ENCODE measurements at regions not wholly inside any gene's neighbourhood (a gene's known extent, or its start where the extent isn't known, plus 50 kb on each side); places are given as distances from the start of the nearest gene placed in this dataset.

GRCh38 chrX:22585831-22586230 lies 313.1 kb downstream of the CBLL2 start:
- Histone ChIP-seq H3K9me3 (ENCODE audit: low read length) (no peaks in the 10 kb centered on the region), H3K79me2 (replicated peaks; ENCODE audit: insufficient read depth, low read length) (no peaks in the 10 kb centered on the region), H4K20me1 (ENCODE audit: insufficient read depth) (no peaks in the 10 kb centered on the region), H3K4me2 (ENCODE audit: low read length) (no peak overlapping the region), H3K9ac (ENCODE audit: low read length) (no peak overlapping the region), H3K9me2 (ENCODE audit: insufficient read depth, low read length) (no peaks in the 10 kb centered on the region), H3K36me3 (ENCODE audit: insufficient read depth, low read length) (no peaks in the 10 kb centered on the region), H2AFZ (ENCODE audit: low read depth, low read length) (no peak overlapping the region), H3F3A (ENCODE audit: insufficient read depth, low read length, poor library complexity, severe bottlenecking) (no peaks in the 10 kb centered on the region), H3K27ac (ENCODE audit: low read length) (no peak overlapping the region), H3K4me3 (ENCODE audit: low read length) (no peak overlapping the region), H3K27me3 (ENCODE audit: insufficient read depth, low read depth, low read length) (no peaks in the 10 kb centered on the region)
- no peak for TF ChIP-seq EZH2 (IDR thresholded peaks at IDR 0.05; ENCODE audit: borderline replicate concordance, insufficient read depth, low read length, poor library complexity, severe bottlenecking)
- no peak for TF ChIP-seq EP300 (conservative IDR thresholded peaks at IDR 0.05; ENCODE audit: poor library complexity, severe bottlenecking)
- TF ChIP-seq POLR2AphosphoS5 (IDR thresholded peaks at IDR 0.05), result no peak
- TF ChIP-seq MXI1 (conservative IDR thresholded peaks at IDR 0.05; ENCODE audit: poor library complexity, severe bottlenecking), result no peak
- TF ChIP-seq RAD21 (conservative IDR thresholded peaks at IDR 0.05), result no peak
- TF ChIP-seq CTCF (IDR thresholded peaks at IDR 0.05; ENCODE audit: poor library complexity, severe bottlenecking), result no peak
- no peak for TF ChIP-seq REST (IDR thresholded peaks at IDR 0.05; ENCODE audit: borderline replicate concordance)

- Histone ChIP-seq H2AFZ (ENCODE audit: low read depth, low read length) (no peak overlapping the region), H3K4me2 (ENCODE audit: low read length) (no peak overlapping the region), H3K4me3 (ENCODE audit: low read length) (no peak overlapping the region), H3K36me3 (ENCODE audit: insufficient read depth, low read length) (no peaks in the 10 kb centered on the region), H3K79me2 (replicated peaks; ENCODE audit: insufficient read depth, low read length) (no peaks in the 10 kb centered on the region), H3K9me2 (ENCODE audit: insufficient read depth, low read length) (no peaks in the 10 kb centered on the region), H3K27me3 (ENCODE audit: insufficient read depth, low read depth, low read length) (no peaks in the 10 kb centered on the region), H3K9ac (ENCODE audit: low read length) (no peak overlapping the region), H4K20me1 (ENCODE audit: insufficient read depth) (no peaks in the 10 kb centered on the region), H3K9me3 (ENCODE audit: low read length) (no peaks in the 10 kb centered on the region), H3K27ac (ENCODE audit: low read length) (no peak overlapping the region), H3F3A (ENCODE audit: insufficient read depth, low read length, poor library complexity, severe bottlenecking) (no peaks in the 10 kb centered on the region)
- TF ChIP-seq CTCF (IDR thresholded peaks at IDR 0.05; ENCODE audit: poor library complexity, severe bottlenecking), result no peak
Measured at GRCh38 chrX:22589845-22590244, 317.1 kb downstream of the CBLL2 start.

Measured in neural cell (in vitro differentiated cells).